VCaP (cell line): ENCODE measurements at regions not wholly inside any gene's neighbourhood (a gene's known extent, or its start where the extent isn't known, plus 50 kb on each side); places are given as distances from the start of the nearest gene placed in this dataset.
"Not testable (repeated sequence)": the region's sequence is repeated elsewhere in the genome, so short reads cannot be mapped to it uniquely, and the experiment has no call there.

Source experiments
- H3K27ac ChIP-seq: fragments of 450-650 bp; 2 replicates; pipeline ENCODE4 v1.5.1; 2017
- CTCF ChIP-seq: fragments of 450-650 bp; conservative IDR thresholded peaks from 2 replicates; pipeline ENCODE4 v1.5.1; 2017; ENCODE audit warnings: mild to moderate bottlenecking, moderate library complexity

- TF ChIP-seq CTCF = no peak
- no peak overlapping the region for H3K27ac ChIP-seq
Measured at GRCh38 chr7:39758234-39758970, 135.0 kb downstream of the RALA start.

- H3K27ac ChIP-seq = no peak overlapping the region
- TF ChIP-seq CTCF = no peak
Measured at GRCh38 chr7:39761449-39761848, 138.1 kb downstream of the RALA start.

GRCh38 chr7:39762466-39762865, 139.1 kb downstream of the RALA start:
- not testable (repeated sequence) for H3K27ac ChIP-seq

- H3K27ac ChIP-seq = not testable (repeated sequence)
Measured at GRCh38 chr7:39762881-39763280, 139.5 kb downstream of the RALA start.

- not testable (repeated sequence) for H3K27ac ChIP-seq
Measured at GRCh38 chr7:39765833-39766232, 142.5 kb downstream of the RALA start.

- not testable (repeated sequence) for H3K27ac ChIP-seq
Measured at GRCh38 chr7:39768439-39768838, 145.1 kb downstream of the RALA start.

GRCh38 chr7:39774341-39774851, 151.0 kb downstream of the RALA start:
- H3K27ac ChIP-seq = not testable (repeated sequence)

- H3K27ac ChIP-seq = not testable (repeated sequence)
Measured at GRCh38 chr7:39781557-39781956, 158.2 kb downstream of the RALA start.

- not testable (repeated sequence) for H3K27ac ChIP-seq
Measured at GRCh38 chr7:39786440-39786839, 163.1 kb downstream of the RALA start.

GRCh38 chr7:39791035-39791434, 159.0 kb upstream of the CDK13 start:
- not testable (repeated sequence) for H3K27ac ChIP-seq

GRCh38 chr7:39791911-39792310, 158.1 kb upstream of the CDK13 start:
- not testable (repeated sequence) for H3K27ac ChIP-seq

GRCh38 chr7:39793026-39793425, 157.0 kb upstream of the CDK13 start:
- H3K27ac ChIP-seq = not testable (repeated sequence)

- not testable (repeated sequence) for H3K27ac ChIP-seq
Measured at GRCh38 chr7:39793851-39794250, 156.2 kb upstream of the CDK13 start.

GRCh38 chr7:39796947-39797346, 153.1 kb upstream of the CDK13 start:
- not testable (repeated sequence) for H3K27ac ChIP-seq

- not testable (repeated sequence) for H3K27ac ChIP-seq
Measured at GRCh38 chr7:39798077-39798476, 152.0 kb upstream of the CDK13 start.
